GM12874 (cell line): ENCODE measurements at regions not wholly inside any gene's neighbourhood (a gene's known extent, or its start where the extent isn't known, plus 50 kb on each side); places are given as distances from the start of the nearest gene placed in this dataset.

Experiments used
- CTCF ChIP-seq: IDR thresholded peaks from 2 replicates; pipeline ENCODE4 v1.5.1; 2011; ENCODE audit warnings: low read depth, mild to moderate bottlenecking, control low read depth, low read length, moderate library complexity; ENCODE audit not compliant: insufficient read depth

- no peak for TF ChIP-seq CTCF
Observed at GRCh38 chr6:170066679-170067078, 224.2 kb downstream of the DLL1 start.

GRCh38 chr6:170063851-170064602, 226.9 kb downstream of the DLL1 start:
- no peak for TF ChIP-seq CTCF

- no peak for TF ChIP-seq CTCF
Observed at GRCh38 chr6:170063431-170063830, 227.4 kb downstream of the DLL1 start.

GRCh38 chr6:170062915-170063241, 228.0 kb downstream of the DLL1 start:
- no peak for TF ChIP-seq CTCF

GRCh38 chr6:170062209-170062914, 228.5 kb downstream of the DLL1 start:
- TF ChIP-seq CTCF: no peak

GRCh38 chr6:170058878-170059485, 231.9 kb downstream of the DLL1 start:
- TF ChIP-seq CTCF: no peak
